ENCODE measurements at regions not wholly inside any gene's neighbourhood (a gene's known extent, or its start where the extent isn't known, plus 50 kb on each side); places are given as distances from the start of the nearest gene placed in this dataset.

DNA sequence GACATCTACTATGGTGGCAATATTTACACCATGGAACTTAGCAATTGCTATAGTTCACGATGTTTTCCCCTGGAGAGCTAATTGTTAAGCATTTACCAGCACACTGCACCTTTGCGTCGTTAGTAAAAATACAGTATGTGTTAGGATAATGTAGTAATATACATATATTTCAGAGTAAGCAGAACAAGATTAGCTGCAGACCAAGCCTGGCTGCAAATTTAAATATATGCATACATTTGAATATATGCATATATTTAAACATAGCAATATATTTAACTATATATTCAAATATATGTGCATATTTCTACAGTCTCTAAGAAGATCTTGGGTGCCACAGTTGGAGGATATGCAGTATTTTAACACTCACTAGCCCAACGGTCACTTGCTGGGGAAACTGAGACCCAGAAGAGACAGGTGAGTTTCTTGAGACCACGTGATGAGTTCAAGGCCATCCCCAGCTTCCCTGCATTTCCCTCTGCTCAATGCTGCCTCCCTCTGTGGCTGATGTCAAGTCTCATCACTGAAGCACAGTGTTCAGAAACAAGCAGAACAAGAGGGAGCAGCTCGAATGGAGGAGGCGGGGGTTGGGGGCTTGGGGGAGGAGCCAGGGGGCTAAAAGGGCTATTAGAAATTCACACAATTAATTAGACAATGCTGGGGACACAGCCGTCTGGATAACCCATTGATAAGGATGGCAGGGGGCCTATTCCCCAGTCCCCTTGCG lies 708.0 kb downstream of the MED13L start:
- TF ChIP-seq TAF1 (IDR thresholded peaks at IDR 0.05; ENCODE audit: low read depth) (no peak), TCF12 (IDR thresholded peaks at IDR 0.05; ENCODE audit: low read depth) (no peak), YY1 (IDR thresholded peaks at IDR 0.05; ENCODE audit: low read depth) (no peak), CREB1 (IDR thresholded peaks at IDR 0.05; ENCODE audit: low read depth) (no peak), RAD21 (IDR thresholded peaks at IDR 0.05; ENCODE audit: low read depth) (no peak), TEAD4 (IDR thresholded peaks at IDR 0.05) (no peak), FOXM1 (IDR thresholded peaks at IDR 0.05; ENCODE audit: borderline replicate concordance, low read depth) (no peak), NFIC (IDR thresholded peaks at IDR 0.05) (no peak), EP300 (IDR thresholded peaks at IDR 0.05; ENCODE audit: borderline replicate concordance) (no peak), EGR1 (IDR thresholded peaks at IDR 0.05) (no peak)
- TF ChIP-seq, protein P1, sequence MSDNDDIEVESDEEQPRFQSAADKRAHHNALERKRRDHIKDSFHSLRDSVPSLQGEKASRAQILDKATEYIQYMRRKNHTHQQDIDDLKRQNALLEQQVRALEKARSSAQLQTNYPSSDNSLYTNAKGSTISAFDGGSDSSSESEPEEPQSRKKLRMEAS (IDR thresholded peaks at IDR 0.05): no peak
- TF ChIP-seq, protein P2, sequence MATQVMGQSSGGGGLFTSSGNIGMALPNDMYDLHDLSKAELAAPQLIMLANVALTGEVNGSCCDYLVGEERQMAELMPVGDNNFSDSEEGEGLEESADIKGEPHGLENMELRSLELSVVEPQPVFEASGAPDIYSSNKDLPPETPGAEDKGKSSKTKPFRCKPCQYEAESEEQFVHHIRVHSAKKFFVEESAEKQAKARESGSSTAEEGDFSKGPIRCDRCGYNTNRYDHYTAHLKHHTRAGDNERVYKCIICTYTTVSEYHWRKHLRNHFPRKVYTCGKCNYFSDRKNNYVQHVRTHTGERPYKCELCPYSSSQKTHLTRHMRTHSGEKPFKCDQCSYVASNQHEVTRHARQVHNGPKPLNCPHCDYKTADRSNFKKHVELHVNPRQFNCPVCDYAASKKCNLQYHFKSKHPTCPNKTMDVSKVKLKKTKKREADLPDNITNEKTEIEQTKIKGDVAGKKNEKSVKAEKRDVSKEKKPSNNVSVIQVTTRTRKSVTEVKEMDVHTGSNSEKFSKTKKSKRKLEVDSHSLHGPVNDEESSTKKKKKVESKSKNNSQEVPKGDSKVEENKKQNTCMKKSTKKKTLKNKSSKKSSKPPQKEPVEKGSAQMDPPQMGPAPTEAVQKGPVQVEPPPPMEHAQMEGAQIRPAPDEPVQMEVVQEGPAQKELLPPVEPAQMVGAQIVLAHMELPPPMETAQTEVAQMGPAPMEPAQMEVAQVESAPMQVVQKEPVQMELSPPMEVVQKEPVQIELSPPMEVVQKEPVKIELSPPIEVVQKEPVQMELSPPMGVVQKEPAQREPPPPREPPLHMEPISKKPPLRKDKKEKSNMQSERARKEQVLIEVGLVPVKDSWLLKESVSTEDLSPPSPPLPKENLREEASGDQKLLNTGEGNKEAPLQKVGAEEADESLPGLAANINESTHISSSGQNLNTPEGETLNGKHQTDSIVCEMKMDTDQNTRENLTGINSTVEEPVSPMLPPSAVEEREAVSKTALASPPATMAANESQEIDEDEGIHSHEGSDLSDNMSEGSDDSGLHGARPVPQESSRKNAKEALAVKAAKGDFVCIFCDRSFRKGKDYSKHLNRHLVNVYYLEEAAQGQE (IDR thresholded peaks at IDR 0.05; ENCODE audit: low read depth): no peak

DNA sequence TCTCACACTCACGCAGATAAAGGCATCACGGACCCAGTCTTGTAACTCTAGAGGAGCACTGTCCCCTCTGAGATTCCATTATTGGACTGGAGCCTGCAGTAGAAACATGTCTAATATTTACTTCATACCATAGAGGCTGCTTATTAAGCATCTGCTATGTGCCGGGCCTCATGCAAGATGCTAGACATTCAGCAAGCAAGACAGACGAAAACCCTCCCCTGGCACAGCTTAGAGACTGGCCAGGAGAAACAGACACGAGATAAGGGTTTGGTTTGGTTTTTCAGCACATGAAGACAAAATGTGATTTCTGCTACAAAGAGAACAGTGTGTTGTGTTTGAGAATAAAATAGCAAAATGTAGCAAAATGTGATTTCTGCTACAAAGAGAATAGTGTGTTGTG lies 719.2 kb downstream of the MED13L start:
- TF ChIP-seq EGR1 (IDR thresholded peaks at IDR 0.05) (no peak), EP300 (IDR thresholded peaks at IDR 0.05; ENCODE audit: borderline replicate concordance) (no peak)

DNA sequence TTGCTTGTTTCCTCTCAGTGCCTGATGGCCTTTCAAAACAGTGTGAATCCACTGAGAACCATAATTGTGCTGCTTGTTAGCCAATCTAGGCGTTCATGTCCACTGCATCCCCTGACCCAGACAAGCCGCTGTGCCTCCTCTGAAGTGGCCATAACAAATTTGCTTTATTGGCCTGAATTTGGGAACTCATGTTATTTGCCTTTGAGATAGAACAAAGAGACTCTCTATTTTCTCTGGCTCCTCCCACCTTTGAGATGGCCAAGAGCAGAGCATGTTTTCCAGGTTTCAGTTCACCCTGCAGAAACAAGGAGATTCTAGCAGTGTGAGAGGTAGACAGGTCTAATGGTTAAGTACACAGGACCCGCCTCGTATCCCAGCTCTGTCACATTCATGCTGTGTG lies 723.9 kb downstream of the MED13L start:
- no peak for TF ChIP-seq TEAD4 (IDR thresholded peaks at IDR 0.05)
- no peak for TF ChIP-seq CEBPB (IDR thresholded peaks at IDR 0.05)
- TF ChIP-seq NFIC (IDR thresholded peaks at IDR 0.05): no peak

- no peak for TF ChIP-seq ZBTB7A (IDR thresholded peaks at IDR 0.05; ENCODE audit: low read depth)
- no peak for TF ChIP-seq CEBPB (IDR thresholded peaks at IDR 0.05)
Measured at GRCh38 chr12:115543269-115543668, 734.2 kb downstream of the MED13L start.

GRCh38 chr12:115542656-115543055 lies 734.8 kb downstream of the MED13L start:
- TF ChIP-seq CREB1 (IDR thresholded peaks at IDR 0.05; ENCODE audit: low read depth) (no peak), TEAD4 (IDR thresholded peaks at IDR 0.05) (no peak), EGR1 (IDR thresholded peaks at IDR 0.05) (no peak), EP300 (IDR thresholded peaks at IDR 0.05; ENCODE audit: borderline replicate concordance) (no peak), RAD21 (IDR thresholded peaks at IDR 0.05; ENCODE audit: low read depth) (no peak), CEBPB (IDR thresholded peaks at IDR 0.05) (no peak), YY1 (IDR thresholded peaks at IDR 0.05; ENCODE audit: low read depth) (no peak), NFIC (IDR thresholded peaks at IDR 0.05) (no peak), TCF12 (IDR thresholded peaks at IDR 0.05; ENCODE audit: low read depth) (no peak), USF1 (IDR thresholded peaks at IDR 0.05) (no peak), FOXM1 (IDR thresholded peaks at IDR 0.05; ENCODE audit: borderline replicate concordance, low read depth) (no peak), TAF1 (IDR thresholded peaks at IDR 0.05; ENCODE audit: low read depth) (no peak), ZBTB7A (IDR thresholded peaks at IDR 0.05; ENCODE audit: low read depth) (no peak)
- TF ChIP-seq, protein P1 (IDR thresholded peaks at IDR 0.05): no peak
- TF ChIP-seq, protein P2 (IDR thresholded peaks at IDR 0.05; ENCODE audit: low read depth): no peak

DNA sequence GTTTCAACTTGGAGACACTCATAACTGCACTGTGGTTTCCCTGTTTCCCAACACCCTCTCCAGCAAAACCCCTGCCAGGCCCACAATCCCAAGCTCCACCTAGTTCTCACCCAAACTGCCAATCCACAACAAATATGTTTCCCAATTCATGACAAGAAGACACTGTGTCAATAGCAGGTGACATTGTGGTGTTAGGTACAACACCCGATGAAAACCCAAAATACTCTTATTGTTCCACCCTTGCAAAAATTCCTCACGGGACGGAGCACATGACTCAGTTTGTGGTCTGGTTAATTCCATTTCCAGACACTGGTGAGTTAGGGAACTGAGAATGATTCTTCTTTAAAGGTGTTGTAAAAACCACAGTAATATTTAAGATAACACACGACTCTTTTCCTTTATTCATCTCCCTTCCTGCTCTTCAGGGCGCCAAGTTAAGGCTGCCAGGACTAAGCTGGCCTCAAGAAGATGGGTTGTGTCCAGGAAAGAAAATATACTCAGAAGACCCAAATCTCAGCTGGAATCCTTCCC lies 735.5 kb downstream of the MED13L start:
- TF ChIP-seq, protein P2 (IDR thresholded peaks at IDR 0.05; ENCODE audit: low read depth): no peak
- TF ChIP-seq CREB1 (IDR thresholded peaks at IDR 0.05; ENCODE audit: low read depth) (no peak), EGR1 (IDR thresholded peaks at IDR 0.05) (no peak), ZBTB7A (IDR thresholded peaks at IDR 0.05; ENCODE audit: low read depth) (no peak), RAD21 (IDR thresholded peaks at IDR 0.05; ENCODE audit: low read depth) (no peak), TEAD4 (IDR thresholded peaks at IDR 0.05) (no peak), NFIC (IDR thresholded peaks at IDR 0.05) (no peak), YY1 (IDR thresholded peaks at IDR 0.05; ENCODE audit: low read depth) (no peak), USF1 (IDR thresholded peaks at IDR 0.05) (no peak), TAF1 (IDR thresholded peaks at IDR 0.05; ENCODE audit: low read depth) (no peak), EP300 (IDR thresholded peaks at IDR 0.05; ENCODE audit: borderline replicate concordance) (no peak), TCF12 (IDR thresholded peaks at IDR 0.05; ENCODE audit: low read depth) (no peak), CEBPB (IDR thresholded peaks at IDR 0.05) (no peak), FOXM1 (IDR thresholded peaks at IDR 0.05; ENCODE audit: borderline replicate concordance, low read depth) (no peak)
- TF ChIP-seq, protein P1 (IDR thresholded peaks at IDR 0.05): no peak
